NT2/D1 (cell line): ENCODE measurements at regions not wholly inside any gene's neighbourhood (a gene's known extent, or its start where the extent isn't known, plus 50 kb on each side); places are given as distances from the start of the nearest gene placed in this dataset.

Source experiments
- SUZ12 ChIP-seq: IDR thresholded peaks from 2 replicates; pipeline ENCODE4 v1.6.1; 2011; ENCODE audit not compliant: insufficient read length, insufficient read depth; ENCODE audit errors: extremely low read depth
- ZNF274 ChIP-seq: IDR thresholded peaks from 2 replicates; pipeline ENCODE4 v1.6.1; 2011; ENCODE audit warnings: mild to moderate bottlenecking, low read depth, low read length

GRCh38 chr1:239178961-239179360, 207.4 kb upstream of the CHRM3 start:
- TF ChIP-seq SUZ12 = no peak
- TF ChIP-seq ZNF274 = no peak
